HCT116 (cell line): ENCODE measurements at regions not wholly inside any gene's neighbourhood (a gene's known extent, or its start where the extent isn't known, plus 50 kb on each side); places are given as distances from the start of the nearest gene placed in this dataset.

Experiments used
- ATAC-seq: fragments of 200-7000 bp; cut with Tn5 transposase; 2 replicates; pipeline ENCODE4 v1.9.1; 2020; ENCODE audit warnings: mild to moderate bottlenecking, moderate library complexity
- BruUV-seq: library from RNA; stranded (reverse); fragments of 400-500 nt; replicated peaks from 2 replicates; lab custom pipeline; 2021; lab: Mats Ljungman, UMichigan
- CTCF ChIA-PET: fragments of 300-600 bp; sonication (Branson Sonifier 250); formaldehyde crosslinking; loops from one replicate; lab custom pipeline; 2021; ENCODE audit warnings: antibody characterized with exemption; lab: Charles Lee
- POLR2A ChIA-PET: fragments of 300-600, 350-600 bp; sonication (Branson Sonifier 250); formaldehyde crosslinking; loops from one replicate; lab custom pipeline; 2021; ENCODE audit warnings: antibody characterized with exemption; lab: Charles Lee
- RAD21 ChIA-PET, 2 experiments: fragments of 300-600 bp; sonication (Branson Sonifier 250); formaldehyde crosslinking; loops; one replicate each; lab custom pipeline; 2023; ENCODE audit warnings: low total read pairs in 2 of 2; ENCODE audit not compliant: uncharacterized antibody in 2 of 2, unreplicated experiment in 2 of 2, low non-redundant PET in 1 of 2; lab: Charles Lee
- DNase-seq: peaks from one replicate; pipeline ENCODE4 v3.0.0-alpha.2; 2010; ENCODE audit warnings: low read depth, low spot score
- H2AFZ ChIP-seq: fragments of 200-600 bp; shearing (Covaris generic), sonication (generic); 2 replicates; pipeline ENCODE4 v1.6.1; 2017; ENCODE audit warnings: low read depth, mixed run types, mixed read lengths, antibody characterized with exemption, low read length; ENCODE audit not compliant: poor library complexity, severe bottlenecking
- H3K27ac ChIP-seq: 2 replicates; pipeline ENCODE4 v1.5.1; 2012; ENCODE audit warnings: low read depth, low read length
- H3K27me3 ChIP-seq: fragments of 200-600 bp; sonication (generic); 2 replicates; pipeline ENCODE4 v1.6.1; 2016; ENCODE audit warnings: mixed run types, low read length, mixed read lengths; ENCODE audit not compliant: insufficient read depth
- H3K36me3 ChIP-seq, 2 experiments: fragments of 200-500 bp in 1 of 2; fragments of 200-600 bp in 1 of 2; sonication (Bioruptor generic) in 1 of 2; sonication (generic) in 1 of 2; 2 replicates each; pipeline versions ENCODE4 v1.5.1 to v1.6.1; 2014 to 2016; ENCODE audit warnings: low read length in 2 of 2, inconsistent platforms in 1 of 2, mixed read lengths in 1 of 2, mixed run types in 1 of 2; ENCODE audit not compliant: insufficient read depth in 2 of 2, control insufficient read depth in 1 of 2
- H3K4me1 ChIP-seq, 2 experiments: fragments of 200-600 bp in 1 of 2; sonication (generic) in 1 of 2; 2 replicates each; pipeline versions ENCODE4 v1.5.1 to v1.6.1; 2012 to 2017; ENCODE audit warnings: low read length in 2 of 2, inconsistent platforms in 1 of 2, mild to moderate bottlenecking in 1 of 2, mixed read lengths in 1 of 2, mixed run types in 1 of 2, moderate library complexity in 1 of 2; ENCODE audit not compliant: insufficient read depth in 2 of 2, control insufficient read depth in 1 of 2
- H3K4me2 ChIP-seq: fragments of 200-600 bp; sonication (generic); 2 replicates; pipeline ENCODE4 v1.6.1; 2017; ENCODE audit warnings: mixed run types, low read length, mixed read lengths
- H3K4me3 ChIP-seq, 2 experiments: fragments of 200-600 bp in 1 of 2; sonication (generic) in 1 of 2; replicated peaks in 1 of 2; 2 replicates each; pipeline ENCODE4 v1.5.1; 2011 to 2016; ENCODE audit warnings: low read length in 2 of 2, control low read depth in 1 of 2, low read depth in 1 of 2, mild to moderate bottlenecking in 1 of 2, mixed read lengths in 1 of 2, mixed run types in 1 of 2
- H3K79me2 ChIP-seq: fragments of 200-600 bp; sonication (generic); 2 replicates; pipeline ENCODE4 v1.6.1; 2017; ENCODE audit warnings: mild to moderate bottlenecking, mixed run types, low read length, moderate library complexity, mixed read lengths; ENCODE audit not compliant: insufficient read depth
- H3K9ac ChIP-seq: fragments of 200-600 bp; sonication (generic); 2 replicates; pipeline ENCODE4 v1.6.1; 2016; ENCODE audit warnings: low read length, mixed read lengths
- H3K9me2 ChIP-seq: fragments of 200-600 bp; sonication (generic), shearing (Covaris generic); 2 replicates; pipeline ENCODE4 v1.6.1; 2017; ENCODE audit warnings: mixed run types, mild to moderate bottlenecking, moderate library complexity; ENCODE audit not compliant: insufficient read depth
- H3K9me3 ChIP-seq, 2 experiments: fragments of 200-500 bp in 1 of 2; fragments of 200-600 bp in 1 of 2; sonication (Bioruptor generic) in 1 of 2; sonication (generic) in 1 of 2; 2 replicates each; pipeline ENCODE4 v1.6.1; 2014 to 2017; ENCODE audit warnings: low read length in 2 of 2, mixed read lengths in 2 of 2, inconsistent platforms in 1 of 2, low read depth in 1 of 2, mild to moderate bottlenecking in 1 of 2, mixed run types in 1 of 2, moderate library complexity in 1 of 2; ENCODE audit not compliant: control insufficient read depth in 1 of 2, insufficient read depth in 1 of 2
- H4K20me1 ChIP-seq: fragments of 200-600 bp; sonication (generic), shearing (Covaris generic); 2 replicates; pipeline ENCODE4 v1.6.1; 2017; ENCODE audit warnings: mixed run types, mild to moderate bottlenecking, moderate library complexity; ENCODE audit not compliant: insufficient read depth
- EZH2 ChIP-seq: fragments of 200-600 bp; sonication (generic); IDR thresholded peaks from 2 replicates; pipeline ENCODE4 v1.6.1; 2017; ENCODE audit warnings: antibody characterized with exemption, mixed run types
- REST ChIP-seq: IDR thresholded peaks from 2 replicates; pipeline ENCODE4 v1.6.1; 2012; ENCODE audit warnings: low read depth
- SP1 ChIP-seq: IDR thresholded peaks from 2 replicates; pipeline ENCODE4 v1.6.1; 2012; ENCODE audit warnings: low read depth
- SRF ChIP-seq: IDR thresholded peaks from 2 replicates; pipeline ENCODE4 v1.6.1; 2012; ENCODE audit warnings: low read depth
- YY1 ChIP-seq: IDR thresholded peaks from 2 replicates; pipeline ENCODE4 v1.6.1; 2011; ENCODE audit warnings: low read length, low read depth, moderate library complexity, mild to moderate bottlenecking; ENCODE audit not compliant: insufficient replicate concordance; ENCODE audit errors: extremely low read depth
- ZBTB33 ChIP-seq: IDR thresholded peaks from 2 replicates; pipeline ENCODE4 v1.6.1; 2011; ENCODE audit warnings: mild to moderate bottlenecking, low read length, moderate library complexity; ENCODE audit not compliant: insufficient replicate concordance; ENCODE audit errors: extremely low read depth
- ZFX ChIP-seq: fragments of 450-650 bp; IDR thresholded peaks from 2 replicates; pipeline ENCODE4 v1.6.1; 2017
- ZNF274 ChIP-seq: fragments of 200-500 bp; sonication (Bioruptor generic); IDR thresholded peaks from 2 replicates; pipeline ENCODE4 v1.6.1; 2014; ENCODE audit warnings: mild to moderate bottlenecking, low read depth, low read length, inconsistent platforms
- intact Hi-C: fragments of 100-400 bp; cut with micrococcal nuclease; formaldehyde crosslinking; loops from 2 replicates; pipeline ENCODE4 v1.10.0; 2022

GRCh38 chr11:119501777-119502405 lies 78.9 kb upstream of the THY1 start:
- no peaks in the 10 kb centered on the region for H3K9me2 ChIP-seq
- POLR2A ChIA-PET: no interaction called here
- no peak for DNase-seq
- intact Hi-C loops: no loop called here
- no peak overlapping the region for H3K9ac ChIP-seq
- no peaks in the 10 kb centered on the region for H3K36me3 ChIP-seq
- H3K9me3 ChIP-seq: no peaks in the 10 kb centered on the region; a peak in 1 of 4 replicates
- no peak overlapping the region for H3K4me3 ChIP-seq
- H3K4me1 ChIP-seq: no peaks in the 10 kb centered on the region
- no peak for TF ChIP-seq REST
- no peak for TF ChIP-seq ZBTB33
- TF ChIP-seq SRF: no peak
- no peak for TF ChIP-seq YY1
- no peak for TF ChIP-seq ZFX
- no peak for TF ChIP-seq SP1
- TF ChIP-seq ZNF274: no peak
- TF ChIP-seq EZH2: no peak
- H3K79me2 ChIP-seq: no peaks in the 10 kb centered on the region
- ATAC-seq: no peak
- RAD21 ChIA-PET: no interaction called here
- H2AFZ ChIP-seq: no peak overlapping the region
- H3K27me3 ChIP-seq: no peaks in the 10 kb centered on the region
- H4K20me1 ChIP-seq: no peaks in the 10 kb centered on the region
- no peak overlapping the region for H3K4me2 ChIP-seq
- BruUV-seq: no TSS peak
- CTCF ChIA-PET: no interaction called here
- H3K27ac ChIP-seq: no peak overlapping the region
